GM04503 (cell line): ENCODE measurements at regions not wholly inside any gene's neighbourhood (a gene's known extent, or its start where the extent isn't known, plus 50 kb on each side); places are given as distances from the start of the nearest gene placed in this dataset.
"Not testable (repeated sequence)": the region's sequence is repeated elsewhere in the genome, so short reads cannot be mapped to it uniquely, and the experiment has no call there.

Experiments
- DNase-seq: peaks from one replicate; pipeline ENCODE4 v3.0.0-alpha.2; 2012; ENCODE audit warnings: low read depth

DNA sequence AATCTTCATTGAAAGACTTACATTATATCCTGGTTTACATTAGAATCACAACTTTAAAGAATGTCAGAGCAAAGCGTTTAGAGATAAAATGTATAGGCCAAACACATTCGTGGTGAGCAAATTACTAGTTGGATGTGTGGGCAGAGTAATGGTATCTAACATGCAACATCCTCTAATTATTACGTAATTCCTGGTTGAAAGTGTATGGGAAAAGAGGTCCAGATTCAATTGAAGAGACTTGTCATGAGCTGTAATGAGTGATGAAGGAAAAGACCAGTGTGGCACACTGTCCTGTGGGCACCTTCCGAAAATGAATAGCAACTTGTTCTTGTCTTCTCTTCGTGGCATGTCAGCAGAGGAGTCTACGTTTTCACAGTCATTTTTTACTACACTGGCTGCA is 192.8 kb downstream of the LRIG3 start:
- no peak for DNase-seq

DNA sequence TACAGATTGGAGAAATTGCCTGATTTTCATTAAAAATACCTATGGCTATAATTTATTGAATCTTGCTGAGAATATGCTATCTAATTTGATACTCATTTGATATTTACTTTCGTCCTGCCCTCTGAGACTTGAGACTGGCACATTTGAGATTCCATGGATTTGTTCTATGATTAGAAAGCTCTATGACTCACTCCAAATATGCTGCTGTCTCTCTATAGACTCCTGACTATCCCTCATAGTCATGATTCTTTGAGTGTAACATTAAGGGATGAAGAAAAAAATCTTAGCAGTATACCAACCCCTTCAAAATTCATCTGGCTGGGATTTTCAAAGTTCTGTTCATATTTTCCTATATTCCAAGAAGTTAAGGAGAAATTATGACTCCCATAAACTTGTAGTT is 191.9 kb downstream of the LRIG3 start:
- DNase-seq: no peak

DNA sequence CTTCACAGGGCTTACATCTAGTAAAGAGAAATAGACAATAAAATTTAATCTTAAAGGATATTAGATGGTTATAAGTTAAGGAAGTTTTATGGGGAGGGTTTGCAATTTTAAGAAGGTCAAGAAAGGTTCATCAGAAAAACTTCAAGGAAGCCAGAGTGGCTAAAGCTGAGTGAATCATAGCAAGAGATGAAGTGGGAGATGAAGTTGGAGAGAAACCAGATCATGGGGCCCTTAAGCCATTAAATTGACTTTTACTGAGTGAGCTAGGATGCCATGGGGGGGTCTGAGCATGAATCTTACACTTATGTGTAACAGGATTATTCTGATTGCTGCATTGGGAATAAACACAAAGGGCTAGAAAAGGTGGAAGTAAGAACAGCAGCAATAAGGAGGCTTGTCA is 189.2 kb downstream of the LRIG3 start:
- DNase-seq: no peak

DNA sequence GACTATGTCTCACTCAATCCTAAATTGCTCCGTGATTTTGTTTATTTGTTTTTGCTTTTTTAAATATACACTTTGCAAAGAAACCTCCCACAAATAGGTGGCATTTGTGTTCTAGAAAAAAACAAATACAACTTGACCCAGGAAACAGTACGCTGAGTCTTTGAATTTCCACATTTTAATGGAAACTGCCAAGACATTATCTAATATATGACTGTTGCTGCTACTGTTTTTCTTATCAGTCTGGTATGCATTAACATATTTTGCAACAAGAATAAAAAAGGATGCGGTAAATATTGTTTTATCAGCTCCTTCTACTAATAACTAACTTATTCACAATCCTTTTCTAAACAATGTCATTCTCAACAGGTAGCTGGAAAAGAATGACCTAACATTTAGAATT is 187.4 kb downstream of the LRIG3 start:
- DNase-seq: no peak

DNA sequence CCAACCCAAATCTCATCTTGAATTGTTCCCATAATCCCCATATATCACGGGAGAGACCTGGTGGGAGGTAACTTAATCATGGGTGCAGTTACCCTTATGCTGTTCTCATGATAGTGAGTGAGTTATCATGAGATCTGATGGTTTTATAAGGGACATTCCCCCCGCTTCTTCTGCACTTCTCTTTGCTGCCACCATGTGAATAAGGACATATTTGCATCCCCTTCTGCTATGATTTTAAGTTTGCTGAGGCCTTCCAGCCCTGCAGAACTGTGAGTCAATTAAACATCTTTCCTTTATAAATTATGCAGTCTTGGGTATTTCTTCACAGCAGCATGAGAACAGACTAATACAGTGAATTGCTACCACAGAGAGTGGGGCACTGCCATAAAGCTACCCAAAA is 179.1 kb downstream of the LRIG3 start:
- DNase-seq: no peak

DNA sequence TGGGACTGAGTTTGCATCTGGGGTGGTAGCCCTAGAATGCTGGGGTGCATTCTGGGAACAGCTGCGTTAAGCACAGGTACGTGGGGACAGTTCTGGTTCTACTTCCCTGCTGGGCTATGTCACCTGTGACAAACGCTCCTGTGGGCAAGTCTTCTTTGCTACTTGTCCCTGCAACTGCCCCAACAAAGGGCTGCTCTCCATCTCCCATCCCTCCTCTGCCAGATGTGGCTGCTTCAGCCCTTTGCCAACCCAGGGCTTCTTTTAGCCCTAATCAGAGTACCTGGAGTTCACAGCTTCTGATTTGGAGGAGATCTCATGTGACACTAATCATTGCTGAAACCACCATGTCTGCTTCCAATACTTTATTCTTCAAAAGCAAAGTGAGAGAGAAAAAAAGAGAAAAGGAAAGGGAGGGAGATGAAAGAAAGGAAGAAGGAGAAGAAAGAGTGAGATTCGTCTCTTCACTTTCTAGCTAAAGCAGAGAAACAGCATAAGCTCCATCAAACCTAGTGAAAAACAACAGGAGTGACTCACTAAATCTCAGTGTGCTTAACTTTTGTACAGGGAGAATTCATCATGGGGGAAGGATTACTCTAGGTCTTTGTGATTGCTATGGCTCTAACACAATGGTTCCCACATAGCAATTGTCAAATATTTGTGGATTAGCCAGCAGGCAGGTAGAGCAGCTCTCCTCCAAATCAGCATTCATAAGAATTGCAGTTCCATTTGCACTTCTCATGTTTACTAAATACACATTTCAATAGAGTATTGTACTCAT is 174.8 kb downstream of the LRIG3 start:
- DNase-seq: no peak

DNA sequence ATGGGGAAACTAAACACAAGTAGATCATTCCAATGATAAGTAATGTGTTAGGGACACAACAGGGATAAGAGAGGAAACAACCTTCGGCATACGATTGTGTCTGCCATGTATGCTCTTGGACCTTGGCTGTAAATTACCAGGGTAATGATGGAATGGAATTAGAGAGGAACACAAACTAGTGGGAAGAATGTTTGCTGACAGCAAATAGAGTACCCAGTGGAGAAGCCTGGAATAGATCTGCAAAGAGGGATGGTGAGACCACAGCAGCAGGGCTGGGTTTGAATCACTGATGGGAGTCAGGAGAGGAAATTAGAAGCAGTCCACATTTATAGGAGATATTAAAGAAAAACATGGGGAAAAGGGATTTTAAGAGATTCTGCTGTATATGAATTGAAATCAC is 172.8 kb downstream of the LRIG3 start:
- DNase-seq: no peak

DNA sequence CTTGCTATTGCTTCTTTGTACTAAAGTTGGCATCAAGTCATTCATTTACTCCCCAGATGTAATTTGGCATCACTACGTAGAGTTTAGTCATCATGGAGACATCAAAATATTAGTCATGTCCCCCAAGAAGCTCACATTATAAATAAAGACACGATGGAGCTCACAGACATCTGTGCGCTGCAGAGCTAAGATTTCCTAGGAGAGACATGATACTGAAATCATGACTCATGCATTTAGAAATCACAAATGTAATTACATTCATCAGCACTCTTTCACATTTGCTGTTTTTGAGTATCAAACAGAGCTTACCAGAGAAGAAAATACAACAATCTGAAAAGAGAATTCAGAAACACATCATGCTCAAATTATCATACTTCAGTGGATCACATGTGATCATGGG is 169.8 kb downstream of the LRIG3 start:
- DNase-seq: peak; percentile 89

DNA sequence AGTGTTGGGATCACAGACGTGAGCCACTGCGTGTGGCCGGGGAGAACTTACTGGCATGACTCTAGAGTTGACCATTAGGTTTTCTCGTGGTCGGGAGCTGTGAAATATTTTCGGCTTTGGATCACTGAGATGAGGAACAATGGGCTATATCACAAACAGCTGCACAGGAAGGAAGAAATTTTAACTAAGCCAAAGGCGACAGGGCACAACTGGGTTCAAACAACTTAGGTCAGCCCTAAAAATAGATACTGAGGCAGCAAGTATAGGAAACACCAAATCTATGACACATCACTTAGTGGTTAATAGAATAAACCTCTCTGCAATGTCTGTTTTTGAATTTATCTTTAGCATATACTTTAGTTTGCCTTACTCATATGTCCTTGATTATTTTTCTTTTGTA is 162.9 kb downstream of the LRIG3 start:
- DNase-seq: peak; percentile 52

DNA sequence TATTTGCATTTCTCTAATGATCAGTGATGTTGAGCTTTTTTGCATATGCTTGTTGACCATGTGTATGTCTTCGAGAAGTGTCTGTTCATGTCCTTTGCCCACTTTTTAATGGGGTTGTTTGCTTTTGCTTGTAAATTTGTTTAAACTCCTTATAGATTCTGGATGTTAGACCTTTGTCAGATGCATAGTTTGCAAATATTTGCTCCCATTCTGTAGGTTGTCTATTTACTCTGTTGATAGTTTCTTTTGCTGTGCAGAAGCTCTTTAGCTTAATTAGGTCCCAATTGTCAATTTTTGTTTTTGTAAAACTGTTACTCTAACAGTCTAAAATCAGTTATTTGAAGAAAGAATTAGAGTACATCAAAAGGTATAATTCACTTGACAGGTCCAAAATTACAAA is 160.6 kb downstream of the LRIG3 start:
- DNase-seq: not testable (repeated sequence)

DNA sequence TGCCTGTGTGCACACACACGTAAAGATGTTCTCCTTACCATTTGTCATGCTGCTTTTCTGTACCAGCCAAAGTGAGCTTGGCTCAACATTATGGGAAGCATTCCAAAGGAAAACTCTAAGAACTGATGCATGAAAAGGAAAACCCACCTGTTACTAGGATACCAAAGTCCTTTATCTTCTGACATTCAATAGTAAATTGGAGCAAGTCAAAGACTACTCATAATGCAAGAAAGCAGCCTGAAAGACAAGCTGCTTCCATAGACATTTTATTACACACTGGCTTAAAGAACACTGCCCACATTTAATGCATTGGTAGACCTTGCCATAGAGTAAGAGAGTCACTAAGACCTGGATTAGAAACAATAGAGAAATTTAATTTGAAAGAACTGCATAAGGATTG is 159.0 kb downstream of the LRIG3 start:
- no peak for DNase-seq

DNA sequence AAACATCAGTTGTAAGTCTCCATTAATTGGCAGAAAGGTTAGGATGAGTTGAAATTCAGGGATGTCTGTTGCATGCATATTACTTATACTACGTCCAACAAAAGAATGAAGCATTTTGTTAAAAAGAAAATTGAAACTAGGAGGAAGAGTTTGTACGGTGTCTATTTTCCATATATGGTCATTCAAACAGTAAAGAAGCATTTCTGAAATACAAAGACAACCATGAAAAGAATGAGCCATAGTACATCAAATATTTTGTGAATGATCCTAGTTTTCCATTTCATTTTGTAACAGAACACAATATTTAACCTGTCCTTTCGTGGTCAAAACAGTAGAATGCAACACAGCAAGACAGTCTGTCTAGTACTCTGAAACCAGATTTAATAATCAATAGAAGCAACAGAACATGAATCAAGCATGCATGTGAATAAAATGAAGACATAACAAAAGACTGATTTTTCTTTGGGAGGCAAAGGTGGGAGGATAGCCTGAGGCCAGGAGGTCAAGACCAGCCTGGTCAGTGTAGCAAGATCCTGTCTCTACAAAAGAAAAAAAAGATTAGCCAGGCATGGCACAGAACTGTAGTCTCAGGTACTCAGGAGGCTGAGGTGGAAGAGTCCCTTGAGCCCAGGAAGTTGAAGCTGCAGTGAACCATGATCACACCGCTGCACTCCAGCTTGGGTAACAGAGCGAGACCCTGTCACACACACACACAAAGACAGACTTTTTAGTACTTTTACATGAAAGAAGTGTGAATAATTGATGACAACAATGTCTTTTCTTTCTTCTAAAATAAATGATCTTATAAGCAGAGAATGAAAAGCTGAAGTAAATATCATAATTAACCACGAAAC is 156.0 kb downstream of the LRIG3 start:
- DNase-seq: no peak

DNA sequence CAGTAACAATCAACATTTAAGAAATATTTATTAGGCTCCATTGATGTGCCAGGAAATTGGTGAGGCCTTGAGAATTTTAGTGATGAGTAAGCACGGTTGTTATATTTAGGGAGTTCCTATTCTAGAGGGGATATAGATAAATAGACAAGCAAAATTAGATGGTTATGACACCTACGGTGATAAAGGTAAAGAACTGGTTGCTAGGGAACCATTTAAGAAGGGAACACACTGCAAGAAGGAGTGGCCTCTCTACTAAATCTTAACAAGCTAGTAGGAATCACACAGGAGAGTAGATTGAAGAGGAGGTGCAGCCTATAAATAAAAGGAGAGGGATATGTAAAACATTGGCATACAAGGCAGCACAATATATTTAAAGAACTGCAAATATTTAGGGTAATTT is 155.2 kb downstream of the LRIG3 start:
- DNase-seq: no peak

DNA sequence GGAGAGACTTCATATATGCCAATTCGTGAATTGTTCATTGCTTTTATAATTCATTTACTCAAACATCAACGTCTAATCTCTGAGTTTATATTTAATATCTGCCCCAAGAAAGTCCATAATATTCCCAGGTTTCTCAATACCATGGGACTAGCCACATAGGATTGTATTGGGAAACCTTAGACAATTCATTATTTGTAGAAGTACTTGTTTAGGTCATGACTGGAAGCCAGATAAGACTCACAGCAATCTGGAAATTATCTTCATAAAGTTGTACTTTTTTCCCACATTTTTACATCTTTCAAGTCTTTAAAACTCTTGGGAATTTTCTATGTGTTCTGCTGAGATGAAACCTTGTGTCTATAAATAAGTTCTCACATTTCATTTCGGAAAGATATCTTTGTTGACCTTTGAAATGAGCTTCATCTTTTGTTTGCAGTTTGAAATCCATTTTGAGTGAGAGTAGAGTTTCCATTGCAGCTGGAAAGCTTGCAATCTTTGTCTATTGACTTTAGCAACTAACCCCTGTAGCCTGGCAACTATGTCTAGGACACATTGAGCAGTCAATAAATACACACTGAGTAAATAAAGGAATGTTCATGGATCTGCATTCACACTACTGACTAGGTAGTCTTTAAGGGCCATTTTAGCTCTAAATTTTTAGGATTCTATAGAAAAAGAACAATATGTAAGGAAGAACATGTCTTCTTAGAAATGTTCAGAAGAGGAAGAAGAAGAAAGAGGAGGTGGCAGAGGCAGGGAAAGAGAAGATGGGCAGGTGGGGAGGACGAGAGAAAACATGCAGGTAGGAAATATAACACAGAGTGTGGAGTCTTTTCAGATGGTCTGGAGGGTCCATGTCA is 154.4 kb downstream of the LRIG3 start:
- DNase-seq: no peak

DNA sequence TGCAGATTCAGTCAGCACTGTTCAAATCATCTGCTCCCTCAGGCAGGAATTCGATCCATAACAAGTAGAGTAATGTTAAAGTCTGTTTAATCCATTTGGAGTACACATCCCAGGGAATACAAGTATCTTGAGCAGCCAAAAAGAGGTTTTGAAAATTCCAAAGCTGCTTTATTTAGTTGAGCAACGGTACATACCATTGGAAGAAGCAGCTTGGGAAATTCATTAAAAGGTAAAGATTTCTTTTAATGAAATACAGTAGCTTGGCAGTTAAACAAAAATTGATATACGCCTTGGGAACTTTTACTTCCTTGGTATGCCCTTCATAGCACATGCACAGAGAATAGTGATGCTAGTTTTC is 153.8 kb downstream of the LRIG3 start:
- no peak for DNase-seq

DNA sequence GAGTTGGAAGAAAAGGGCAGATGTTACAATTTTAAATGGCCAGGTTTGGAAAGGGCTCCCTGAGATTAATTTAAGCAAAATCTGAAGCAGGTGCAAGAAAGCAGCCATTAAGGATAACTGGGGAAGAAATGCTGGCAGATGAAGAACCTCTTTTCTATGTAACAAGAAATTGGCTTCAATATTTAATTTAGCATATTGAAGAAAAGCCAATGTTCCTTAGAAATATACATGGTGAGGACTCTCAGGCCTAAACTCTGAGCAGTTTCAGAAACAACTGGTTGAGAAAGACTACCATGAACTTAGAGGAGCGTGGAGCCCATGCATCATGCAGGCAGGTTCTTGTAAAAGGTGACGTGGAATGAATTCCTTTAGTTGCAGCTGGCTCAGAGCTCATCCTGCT is 152.8 kb downstream of the LRIG3 start:
- no peak for DNase-seq

DNA sequence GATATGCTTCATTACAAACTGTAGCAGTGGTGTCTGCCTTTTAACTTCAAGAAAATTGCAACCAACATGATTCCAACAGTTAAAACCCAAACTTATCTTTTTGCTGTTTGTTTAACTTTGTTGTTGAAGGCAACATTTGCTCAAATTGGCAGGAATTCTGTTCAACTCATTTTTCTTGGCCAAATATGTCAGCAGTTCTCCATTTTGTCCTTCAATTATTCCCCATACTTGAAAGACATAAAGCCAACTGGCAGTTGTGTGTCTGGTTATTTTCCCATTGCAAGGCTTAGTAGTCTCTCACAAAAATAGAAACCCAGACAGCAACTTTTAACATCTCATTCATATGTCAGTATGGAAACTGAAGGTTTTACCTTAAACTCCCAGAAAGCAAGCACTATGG is 146.3 kb downstream of the LRIG3 start:
- DNase-seq: no peak

DNA sequence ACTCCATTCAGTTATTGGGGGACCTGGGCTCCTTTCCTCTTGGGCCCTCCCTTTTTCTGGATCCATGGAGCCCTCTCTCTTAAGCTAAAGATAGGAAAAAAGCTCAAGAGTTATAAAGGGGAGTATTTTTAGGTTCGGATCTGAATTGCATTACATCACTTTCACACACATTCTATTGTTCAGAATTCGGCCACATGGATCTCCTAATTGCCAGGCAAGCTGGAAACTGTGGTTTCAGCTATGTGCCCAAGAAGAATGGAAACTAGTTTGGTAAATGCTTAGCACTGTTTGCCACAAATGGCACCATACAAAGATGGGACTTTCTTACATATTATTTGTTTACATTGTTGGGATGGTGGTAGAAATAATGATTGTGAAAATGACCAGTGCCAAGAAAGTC is 145.6 kb downstream of the LRIG3 start:
- no peak for DNase-seq

DNA sequence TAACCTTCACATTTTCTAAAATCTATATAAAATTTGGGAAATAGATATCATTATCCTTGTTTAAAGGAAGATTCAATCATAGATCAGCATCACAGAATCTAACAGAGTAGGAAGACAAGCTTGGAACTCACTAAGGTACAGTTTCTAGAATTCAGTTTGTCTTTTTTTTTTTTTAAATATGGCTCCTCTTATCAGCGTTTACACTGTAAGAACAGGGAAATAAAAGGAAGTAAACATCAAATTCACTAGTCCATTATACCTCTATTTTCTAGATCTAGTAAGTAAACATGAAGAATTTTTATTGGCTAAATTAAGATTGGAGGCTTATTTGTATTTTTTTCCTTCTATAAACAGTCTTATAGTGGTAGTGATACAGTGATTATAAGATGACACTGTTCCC is 144.9 kb downstream of the LRIG3 start:
- DNase-seq: no peak

DNA sequence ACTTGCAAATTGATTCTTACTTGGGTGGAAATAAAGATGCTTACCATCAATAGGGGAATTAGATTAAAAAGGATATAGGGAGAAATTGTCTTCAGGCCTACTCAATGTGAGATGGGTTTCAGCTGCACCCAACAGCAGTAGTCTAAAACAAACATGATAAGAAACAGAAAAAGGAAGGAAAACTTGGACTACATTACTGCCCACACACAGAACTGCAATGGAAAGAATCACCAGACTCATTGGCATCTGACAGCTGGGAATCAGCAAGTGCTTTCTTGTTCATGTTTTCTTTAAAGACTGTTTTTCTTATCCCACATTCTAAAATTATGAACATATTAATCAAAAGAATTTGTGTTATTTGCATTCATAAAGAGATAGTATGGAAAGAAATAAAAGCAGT is 144.2 kb downstream of the LRIG3 start:
- no peak for DNase-seq

DNA sequence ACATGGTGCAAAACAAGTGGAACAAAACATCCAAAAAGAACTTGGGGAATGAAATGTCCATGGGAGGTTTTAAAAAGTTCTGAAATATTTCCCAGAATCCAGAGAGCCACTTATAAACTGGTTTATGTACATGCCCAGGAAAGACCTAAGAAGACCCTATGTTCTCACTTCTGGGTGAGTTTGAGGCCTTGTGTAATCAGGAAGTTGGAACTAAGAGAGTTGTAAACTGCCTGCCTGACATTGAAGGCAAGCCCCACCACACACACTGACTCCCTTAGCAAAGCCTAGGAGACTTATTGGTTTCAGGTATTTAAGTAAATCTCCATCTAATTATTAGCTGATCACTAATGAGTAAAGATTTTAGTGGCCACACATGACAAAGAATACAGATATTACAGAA is 142.5 kb downstream of the LRIG3 start:
- no peak for DNase-seq

DNA sequence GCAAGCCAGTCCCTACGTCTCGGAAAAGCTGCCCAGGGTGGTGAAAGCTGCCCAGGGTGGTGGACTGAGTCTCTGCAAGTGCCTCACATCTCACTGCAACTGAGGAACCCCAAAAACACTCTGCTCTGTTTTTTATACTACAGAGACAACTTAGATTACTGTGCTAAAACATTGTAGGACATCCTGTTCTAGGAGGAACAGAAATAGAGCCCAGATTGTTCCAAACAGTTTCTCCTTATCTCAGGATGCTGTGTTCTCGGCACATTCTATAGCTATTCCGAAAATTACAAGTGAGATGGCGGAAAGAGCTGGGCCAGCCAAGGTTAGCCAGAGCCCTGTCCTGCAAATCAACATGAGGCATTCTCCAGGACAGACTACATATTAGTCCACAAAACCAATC is 138.7 kb downstream of the LRIG3 start:
- no peak for DNase-seq
